ENCODE measurements at regions not wholly inside any gene's neighbourhood (a gene's known extent, or its start where the extent isn't known, plus 50 kb on each side); places are given as distances from the start of the nearest gene placed in this dataset.

GRCh38 chr19:32199501-32200040 lies 145.8 kb upstream of the ZNF507 start:
- H3K4me2 ChIP-seq (ENCODE audit: low read length) = no peak overlapping the region
- ChIA-PET CTCF (ENCODE audit: unreplicated experiment) (no interaction called here), POLR2A (no interaction called here)
- no peak for DNase-seq (ENCODE audit: low spot score)
- no TSS peak for BruUV-seq (replicated peaks)
- no peak overlapping the region for H3K4me3 ChIP-seq (ENCODE audit: low read depth, low read length, poor library complexity, severe bottlenecking)
- intact Hi-C loops (cut with micrococcal nuclease; ENCODE audit: unreplicated experiment) = no loop called here
- no peaks in the 10 kb centered on the region for H3K36me3 ChIP-seq (ENCODE audit: insufficient read depth, low read length)
- no peaks in the 10 kb centered on the region for H3K9me3 ChIP-seq (ENCODE audit: low read length)
- no peaks in the 10 kb centered on the region for H3K4me1 ChIP-seq (ENCODE audit: insufficient read depth, low read length, poor library complexity, severe bottlenecking)
- H3K27ac ChIP-seq (ENCODE audit: low read depth, low read length, poor library complexity, severe bottlenecking) = no peak overlapping the region
- no peaks in the 10 kb centered on the region for H4K20me1 ChIP-seq (ENCODE audit: insufficient read depth, low read length)
- H3K9me2 ChIP-seq (ENCODE audit: insufficient read depth, low read length) = no peaks in the 10 kb centered on the region
- H3K79me2 ChIP-seq (ENCODE audit: insufficient read depth, low read depth, low read length) = no peaks in the 10 kb centered on the region
- TF ChIP-seq EZH2phosphoT487 (IDR thresholded peaks at IDR 0.05; ENCODE audit: borderline replicate concordance, low read depth, low read length) (no peak), CTCF (conservative IDR thresholded peaks at IDR 0.05; ENCODE audit: low read length) (no peak)
- H2AFZ ChIP-seq (ENCODE audit: low read length) = no peak overlapping the region

- H3K4me2 ChIP-seq (ENCODE audit: low read length) = no peak overlapping the region
- H3K9me3 ChIP-seq (ENCODE audit: low read length) = no peaks in the 10 kb centered on the region
- ChIA-PET CTCF (ENCODE audit: unreplicated experiment) (no interaction called here), POLR2A (no interaction called here)
- H3K79me2 ChIP-seq (ENCODE audit: insufficient read depth, low read depth, low read length) = no peaks in the 10 kb centered on the region
- no peaks in the 10 kb centered on the region for H3K36me3 ChIP-seq (ENCODE audit: insufficient read depth, low read length)
- H3K9me2 ChIP-seq (ENCODE audit: insufficient read depth, low read length) = no peaks in the 10 kb centered on the region
- no TSS peak for BruUV-seq (replicated peaks)
- DNase-seq (ENCODE audit: low spot score) = no peak
- TF ChIP-seq CTCF (conservative IDR thresholded peaks at IDR 0.05; ENCODE audit: low read length) = no peak
- no peak for TF ChIP-seq EZH2phosphoT487 (IDR thresholded peaks at IDR 0.05; ENCODE audit: borderline replicate concordance, low read depth, low read length)
- no peak overlapping the region for H3K4me3 ChIP-seq (ENCODE audit: low read depth, low read length, poor library complexity, severe bottlenecking)
- H4K20me1 ChIP-seq (ENCODE audit: insufficient read depth, low read length) = no peaks in the 10 kb centered on the region
- H2AFZ ChIP-seq (ENCODE audit: low read length) = no peak overlapping the region
- intact Hi-C loops (cut with micrococcal nuclease; ENCODE audit: unreplicated experiment) = no loop called here
- no peaks in the 10 kb centered on the region for H3K4me1 ChIP-seq (ENCODE audit: insufficient read depth, low read length, poor library complexity, severe bottlenecking)
- no peak overlapping the region for H3K27ac ChIP-seq (ENCODE audit: low read depth, low read length, poor library complexity, severe bottlenecking)
Observed at GRCh38 chr19:32200312-32201038, 144.9 kb upstream of the ZNF507 start.

- no TSS peak for BruUV-seq (replicated peaks)
- no peaks in the 10 kb centered on the region for H3K36me3 ChIP-seq (ENCODE audit: insufficient read depth, low read length)
- H3K27ac ChIP-seq (ENCODE audit: low read depth, low read length, poor library complexity, severe bottlenecking) = no peak overlapping the region
- H4K20me1 ChIP-seq (ENCODE audit: insufficient read depth, low read length) = no peaks in the 10 kb centered on the region
- H3K4me1 ChIP-seq (ENCODE audit: insufficient read depth, low read length, poor library complexity, severe bottlenecking) = no peaks in the 10 kb centered on the region
- CTCF ChIA-PET (ENCODE audit: unreplicated experiment) = no interaction called here
- DNase-seq (ENCODE audit: low spot score) = no peak
- H3K9me2 ChIP-seq (ENCODE audit: insufficient read depth, low read length) = no peaks in the 10 kb centered on the region
- TF ChIP-seq CTCF (conservative IDR thresholded peaks at IDR 0.05; ENCODE audit: low read length) (no peak), EZH2phosphoT487 (IDR thresholded peaks at IDR 0.05; ENCODE audit: borderline replicate concordance, low read depth, low read length) (no peak)
- no peak overlapping the region for H3K4me3 ChIP-seq (ENCODE audit: low read depth, low read length, poor library complexity, severe bottlenecking)
- H3K9me3 ChIP-seq (ENCODE audit: low read length) = no peaks in the 10 kb centered on the region
- H3K4me2 ChIP-seq (ENCODE audit: low read length) = no peak overlapping the region
- H3K79me2 ChIP-seq (ENCODE audit: insufficient read depth, low read depth, low read length) = no peaks in the 10 kb centered on the region
- POLR2A ChIA-PET = no interaction called here
- H2AFZ ChIP-seq (ENCODE audit: low read length) = no peak overlapping the region
- intact Hi-C loops (cut with micrococcal nuclease; ENCODE audit: unreplicated experiment) = no loop called here
Observed at GRCh38 chr19:32201211-32201610, 144.2 kb upstream of the ZNF507 start.
